K562 (cell line): ENCODE measurements at regions not wholly inside any gene's neighbourhood (a gene's known extent, or its start where the extent isn't known, plus 50 kb on each side); places are given as distances from the start of the nearest gene placed in this dataset.

Experiments
- ATAC-seq: fragments of 200-7000 bp; cut with Tn5 transposase; 3 replicates; pipeline ENCODE4 v1.9.1; 2020; ENCODE audit warnings: moderate library complexity
- BruUV-seq: library from RNA; stranded (reverse); fragments of 400-500 nt; replicated peaks from 2 replicates; lab custom pipeline; 2021; lab: Mats Ljungman, UMichigan
- CTCF ChIA-PET: fragments of 300-600 bp; formaldehyde crosslinking; extraction: SDS; loops from one replicate; lab custom pipeline; 2021; ENCODE audit warnings: low intra/inter-chr PET ratio; lab: Yijun Ruan, JAX
- POLR2A ChIA-PET: fragments of 300-600, 350-650 bp; sonication (Branson Sonifier 250); formaldehyde crosslinking; extraction: SDS; loops from one replicate; lab custom pipeline; 2021; ENCODE audit warnings: antibody characterized with exemption, inconsistent platforms; lab: Yijun Ruan, JAX
- DNase-seq, 4 experiments: peaks; one replicate each; pipeline versions ENCODE4 v3.0.0 to v3.0.0-alpha.2; 2011 to 2018; ENCODE audit warnings: low spot score in 3 of 4, mixed read lengths in 3 of 4; ENCODE audit errors: extremely low read depth in 1 of 4
- FAIRE-seq: peaks from 2 replicates; lab custom pipeline; 2011; peaks lifted over from hg19 to GRCh38; lab: Jason Lieb, UNC
- H2AFZ ChIP-seq: 2 replicates; pipeline ENCODE4 v1.6.0; 2011; ENCODE audit warnings: low read depth, low read length, control low read depth, inconsistent platforms
- H3K27ac ChIP-seq: fragments of 200-600 bp; 3 replicates; pipeline ENCODE4 v1.8.0; 2011; ENCODE audit warnings: low read depth, mild to moderate bottlenecking, control low read depth, inconsistent platforms, low read length, moderate library complexity, mixed read lengths; ENCODE audit errors: extremely low read depth
- H3K27me3 ChIP-seq, 2 experiments: fragments of 300-600 bp in 1 of 2; 2 replicates in 1 of 2; 3 replicates in 1 of 2; pipeline versions ENCODE4 v1.6.0 to v1.8.0; 2011; ENCODE audit warnings: inconsistent platforms in 2 of 2, low read length in 2 of 2, mild to moderate bottlenecking in 1 of 2, mixed read lengths in 1 of 2, moderate library complexity in 1 of 2; ENCODE audit not compliant: control insufficient read depth in 2 of 2, insufficient read depth in 2 of 2
- H3K36me3 ChIP-seq: fragments of 300-600 bp; 3 replicates; pipeline ENCODE4 v1.8.0; 2011; ENCODE audit warnings: mild to moderate bottlenecking, low read length, inconsistent platforms; ENCODE audit not compliant: control insufficient read depth, insufficient read depth
- H3K4me1 ChIP-seq, 2 experiments: fragments of 200-600 bp in 1 of 2; replicated peaks in 1 of 2; 2 replicates in 1 of 2; 3 replicates in 1 of 2; pipeline versions ENCODE4 v1.5.1 to v1.8.0; 2011; ENCODE audit warnings: inconsistent platforms in 2 of 2, low read length in 2 of 2, mild to moderate bottlenecking in 1 of 2, mixed read lengths in 1 of 2, moderate library complexity in 1 of 2; ENCODE audit not compliant: control insufficient read depth in 2 of 2, insufficient read depth in 2 of 2
- H3K4me2 ChIP-seq: 2 replicates; pipeline ENCODE4 v1.6.1; 2011; ENCODE audit warnings: low read length, control low read depth, inconsistent platforms, mixed read lengths; ENCODE audit not compliant: insufficient read depth
- H3K4me3 ChIP-seq: fragments of 200-600 bp; sonication (generic), shearing (Covaris generic); 2 replicates; pipeline ENCODE4 v1.5.1; 2016; ENCODE audit warnings: control low read depth, inconsistent platforms
- H3K79me2 ChIP-seq: fragments of 200-600 bp; 3 replicates; pipeline ENCODE4 v1.8.0; 2011; ENCODE audit warnings: low read length, inconsistent platforms; ENCODE audit not compliant: control insufficient read depth, insufficient read depth
- H3K9ac ChIP-seq, 2 experiments: 2 replicates each; pipeline versions ENCODE4 v1.6.0 to v1.6.1; 2011; ENCODE audit warnings: low read depth in 2 of 2, low read length in 2 of 2, control low read depth in 1 of 2, inconsistent platforms in 1 of 2, mild to moderate bottlenecking in 1 of 2, mixed read lengths in 1 of 2; ENCODE audit not compliant: insufficient read depth in 1 of 2
- H3K9me1 ChIP-seq: one replicate; pipeline ENCODE4 v1.6.0; 2011; ENCODE audit warnings: inconsistent platforms, mild to moderate bottlenecking, low read length, moderate library complexity; ENCODE audit not compliant: control insufficient read depth, insufficient read depth
- H3K9me3 ChIP-seq: replicated peaks from 2 replicates; pipeline ENCODE4 v1.5.1; 2011; ENCODE audit warnings: low read depth, low read length, inconsistent platforms; ENCODE audit not compliant: control insufficient read depth, insufficient read depth
- H4K20me1 ChIP-seq: replicated peaks from 2 replicates; pipeline ENCODE4 v1.6.1; 2011; ENCODE audit warnings: low read length, inconsistent platforms, mixed read lengths; ENCODE audit not compliant: control insufficient read depth, insufficient read depth
- ATF7 ChIP-seq: fragments of 450-650 bp; IDR thresholded peaks from 2 replicates; pipeline ENCODE4 v1.7.1; 2014; ENCODE audit warnings: mild to moderate bottlenecking, moderate library complexity
- ESRRA ChIP-seq: fragments of 450-650 bp; IDR thresholded peaks from 2 replicates; pipeline ENCODE4 v1.6.1; 2014; ENCODE audit warnings: low read depth, mild to moderate bottlenecking, moderate library complexity, borderline replicate concordance
- FOXP1 ChIP-seq: sonication (generic); formaldehyde crosslinking; IDR thresholded peaks from 2 replicates; pipeline ENCODE4 v1.8.0; 2022; ENCODE audit warnings: mild to moderate bottlenecking, missing genetic modification reagents
- NFYB ChIP-seq: IDR thresholded peaks from 2 replicates; pipeline ENCODE4 v1.6.1; 2011; ENCODE audit warnings: mild to moderate bottlenecking, moderate library complexity; ENCODE audit not compliant: insufficient read length; ENCODE audit errors: extremely low read depth
- TBP ChIP-seq: optimal IDR thresholded peaks from 2 replicates; pipeline ENCODE3; 2011; ENCODE audit warnings: low read depth, low read length, improper control_type of control experiment
- ZEB2 ChIP-seq: fragments of 450-650 bp; IDR thresholded peaks from 2 replicates; pipeline ENCODE4 v1.6.1; 2016
- ZNF324 ChIP-seq: fragments of 250-450 bp; sonication (Bioruptor Pico); IDR thresholded peaks from 2 replicates; pipeline ENCODE4 v1.4.0; 2020; ENCODE audit warnings: mild to moderate bottlenecking
- WGBS: fragments of 100-300 bp; shearing (Covaris generic); methylation state at CpG from one replicate; pipeline ENCODE4 v1.1.6; 2016; ENCODE audit warnings: low coverage, mixed read lengths; ENCODE audit not compliant: insufficient coverage; ENCODE audit errors: missing lambda C conversion rate; 5-methylcytosine and 5-hydroxymethylcytosine counted together
- in situ Hi-C: fragments of 300-500 bp; cut with MboI; formaldehyde crosslinking; loops from 4 replicates; pipeline ENCODE4 v1.15.0; 2018; ENCODE audit warnings: inconsistent platforms, mixed read lengths
- intact Hi-C: fragments of 100-400 bp; cut with micrococcal nuclease; formaldehyde crosslinking; loops from 2 replicates; pipeline ENCODE4 v1.14.2; 2022
- TF ChIP-seq, protein P1 (sequence below): fragments of 250-450 bp; sonication (Bioruptor Pico); IDR thresholded peaks from 2 replicates; pipeline ENCODE4 v1.4.0; 2020; ENCODE audit warnings: mild to moderate bottlenecking, moderate library complexity, borderline replicate concordance
- TF ChIP-seq, protein P2 (sequence below): sonication (generic); formaldehyde crosslinking; IDR thresholded peaks from 2 replicates; pipeline ENCODE4 v1.5.0; 2020; ENCODE audit warnings: missing genetic modification reagents
- TF ChIP-seq, protein P3 (sequence below): fragments of 450-650 bp; formaldehyde crosslinking; IDR thresholded peaks from 2 replicates; pipeline ENCODE4 v1.4.0; 2020; ENCODE audit warnings: mild to moderate bottlenecking, moderate library complexity
- TF ChIP-seq, protein P4 (sequence below), 3 experiments: IDR thresholded peaks in 2 of 3; conservative IDR thresholded peaks in 1 of 3; 2 replicates each; pipeline ENCODE4 v1.5.1; 2011 to 2012; ENCODE audit warnings: low read length in 3 of 3, mild to moderate bottlenecking in 3 of 3, control low read depth in 2 of 3, improper control_type of control experiment in 1 of 3, inconsistent platforms in 1 of 3, low read depth in 1 of 3, mixed read lengths in 1 of 3, moderate library complexity in 1 of 3; ENCODE audit not compliant: insufficient read depth in 2 of 3

DNA sequence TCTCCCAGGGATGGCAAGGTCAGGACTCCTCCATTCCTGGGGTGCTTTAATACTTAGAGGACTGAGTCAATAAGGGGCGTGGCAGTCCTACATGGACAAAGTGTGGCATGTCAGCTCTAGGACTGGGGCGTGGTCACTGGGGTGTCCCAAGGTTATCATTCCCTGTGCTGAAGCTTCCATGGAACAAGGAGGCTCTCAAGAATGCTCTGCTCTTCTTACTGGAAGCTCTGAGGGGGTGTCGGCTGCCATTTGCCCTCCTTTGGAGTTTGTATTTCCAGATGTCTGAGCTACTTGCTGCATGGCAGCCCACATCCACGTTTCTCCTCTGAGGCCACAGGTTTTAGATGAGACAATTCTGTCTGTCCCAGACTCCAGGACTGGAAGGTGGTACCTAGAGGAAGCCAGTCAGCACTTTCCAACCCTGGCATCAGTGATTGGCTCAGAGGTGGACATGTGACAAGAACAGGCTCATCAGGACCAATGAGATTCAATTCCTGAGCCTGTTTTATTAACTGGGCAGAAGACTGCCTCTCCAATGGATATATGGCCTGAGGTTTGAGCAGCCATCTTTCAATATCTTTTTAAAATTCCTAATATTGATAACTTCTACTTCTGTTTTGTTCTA, 128.9 kb upstream of the ARL4C start:
- no TSS peak for BruUV-seq
- ATAC-seq: no peak
- intact Hi-C loops: no loop called here
- no peak overlapping the region for H3K4me3 ChIP-seq
- no peak overlapping the region for H3K27ac ChIP-seq
- no peak overlapping the region for H2AFZ ChIP-seq
- no peaks in the 10 kb centered on the region for H4K20me1 ChIP-seq
- peak in 2 of 4 experiments; percentile 5 to 7 for DNase-seq
- WGBS: 0% methylated on average over 2 of the region's 4 CpGs
- in situ Hi-C loops: no loop called here
- no peaks in the 10 kb centered on the region for H3K9me1 ChIP-seq
- TF ChIP-seq, protein P1, sequence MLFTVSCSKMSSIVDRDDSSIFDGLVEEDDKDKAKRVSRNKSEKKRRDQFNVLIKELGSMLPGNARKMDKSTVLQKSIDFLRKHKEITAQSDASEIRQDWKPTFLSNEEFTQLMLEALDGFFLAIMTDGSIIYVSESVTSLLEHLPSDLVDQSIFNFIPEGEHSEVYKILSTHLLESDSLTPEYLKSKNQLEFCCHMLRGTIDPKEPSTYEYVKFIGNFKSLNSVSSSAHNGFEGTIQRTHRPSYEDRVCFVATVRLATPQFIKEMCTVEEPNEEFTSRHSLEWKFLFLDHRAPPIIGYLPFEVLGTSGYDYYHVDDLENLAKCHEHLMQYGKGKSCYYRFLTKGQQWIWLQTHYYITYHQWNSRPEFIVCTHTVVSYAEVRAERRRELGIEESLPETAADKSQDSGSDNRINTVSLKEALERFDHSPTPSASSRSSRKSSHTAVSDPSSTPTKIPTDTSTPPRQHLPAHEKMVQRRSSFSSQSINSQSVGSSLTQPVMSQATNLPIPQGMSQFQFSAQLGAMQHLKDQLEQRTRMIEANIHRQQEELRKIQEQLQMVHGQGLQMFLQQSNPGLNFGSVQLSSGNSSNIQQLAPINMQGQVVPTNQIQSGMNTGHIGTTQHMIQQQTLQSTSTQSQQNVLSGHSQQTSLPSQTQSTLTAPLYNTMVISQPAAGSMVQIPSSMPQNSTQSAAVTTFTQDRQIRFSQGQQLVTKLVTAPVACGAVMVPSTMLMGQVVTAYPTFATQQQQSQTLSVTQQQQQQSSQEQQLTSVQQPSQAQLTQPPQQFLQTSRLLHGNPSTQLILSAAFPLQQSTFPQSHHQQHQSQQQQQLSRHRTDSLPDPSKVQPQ (CRISPR knock-in tag): no peak
- TF ChIP-seq, protein P2, sequence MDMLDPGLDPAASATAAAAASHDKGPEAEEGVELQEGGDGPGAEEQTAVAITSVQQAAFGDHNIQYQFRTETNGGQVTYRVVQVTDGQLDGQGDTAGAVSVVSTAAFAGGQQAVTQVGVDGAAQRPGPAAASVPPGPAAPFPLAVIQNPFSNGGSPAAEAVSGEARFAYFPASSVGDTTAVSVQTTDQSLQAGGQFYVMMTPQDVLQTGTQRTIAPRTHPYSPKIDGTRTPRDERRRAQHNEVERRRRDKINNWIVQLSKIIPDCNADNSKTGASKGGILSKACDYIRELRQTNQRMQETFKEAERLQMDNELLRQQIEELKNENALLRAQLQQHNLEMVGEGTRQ (CRISPR knock-in tag): peak; percentile 42
- TF ChIP-seq NFYB: peak; percentile 46
- TF ChIP-seq FOXP1 (CRISPR knock-in tag): no peak
- TF ChIP-seq, protein P3, sequence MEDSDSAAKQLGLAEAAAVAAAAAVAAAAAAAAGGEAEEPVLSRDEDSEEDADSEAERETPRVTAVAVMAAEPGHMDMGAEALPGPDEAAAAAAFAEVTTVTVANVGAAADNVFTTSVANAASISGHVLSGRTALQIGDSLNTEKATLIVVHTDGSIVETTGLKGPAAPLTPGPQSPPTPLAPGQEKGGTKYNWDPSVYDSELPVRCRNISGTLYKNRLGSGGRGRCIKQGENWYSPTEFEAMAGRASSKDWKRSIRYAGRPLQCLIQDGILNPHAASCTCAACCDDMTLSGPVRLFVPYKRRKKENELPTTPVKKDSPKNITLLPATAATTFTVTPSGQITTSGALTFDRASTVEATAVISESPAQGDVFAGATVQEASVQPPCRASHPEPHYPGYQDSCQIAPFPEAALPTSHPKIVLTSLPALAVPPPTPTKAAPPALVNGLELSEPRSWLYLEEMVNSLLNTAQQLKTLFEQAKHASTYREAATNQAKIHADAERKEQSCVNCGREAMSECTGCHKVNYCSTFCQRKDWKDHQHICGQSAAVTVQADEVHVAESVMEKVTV (CRISPR knock-in tag): no peak
- no peak for TF ChIP-seq ZEB2
- no peak for TF ChIP-seq ZNF324 (CRISPR knock-in tag)
- TF ChIP-seq, protein P4, sequence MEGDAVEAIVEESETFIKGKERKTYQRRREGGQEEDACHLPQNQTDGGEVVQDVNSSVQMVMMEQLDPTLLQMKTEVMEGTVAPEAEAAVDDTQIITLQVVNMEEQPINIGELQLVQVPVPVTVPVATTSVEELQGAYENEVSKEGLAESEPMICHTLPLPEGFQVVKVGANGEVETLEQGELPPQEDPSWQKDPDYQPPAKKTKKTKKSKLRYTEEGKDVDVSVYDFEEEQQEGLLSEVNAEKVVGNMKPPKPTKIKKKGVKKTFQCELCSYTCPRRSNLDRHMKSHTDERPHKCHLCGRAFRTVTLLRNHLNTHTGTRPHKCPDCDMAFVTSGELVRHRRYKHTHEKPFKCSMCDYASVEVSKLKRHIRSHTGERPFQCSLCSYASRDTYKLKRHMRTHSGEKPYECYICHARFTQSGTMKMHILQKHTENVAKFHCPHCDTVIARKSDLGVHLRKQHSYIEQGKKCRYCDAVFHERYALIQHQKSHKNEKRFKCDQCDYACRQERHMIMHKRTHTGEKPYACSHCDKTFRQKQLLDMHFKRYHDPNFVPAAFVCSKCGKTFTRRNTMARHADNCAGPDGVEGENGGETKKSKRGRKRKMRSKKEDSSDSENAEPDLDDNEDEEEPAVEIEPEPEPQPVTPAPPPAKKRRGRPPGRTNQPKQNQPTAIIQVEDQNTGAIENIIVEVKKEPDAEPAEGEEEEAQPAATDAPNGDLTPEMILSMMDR (IDR thresholded peaks at IDR 0.05 in 2 of 3, conservative IDR thresholded peaks at IDR 0.05 in 1 of 3; ENCODE audit: insufficient read depth in 2 of 3, low read depth in 1 of 3, low read length in 3 of 3): no peak
- no peak for TF ChIP-seq ATF7
- TF ChIP-seq TBP: no peak
- TF ChIP-seq ESRRA: no peak
- H3K9me3 ChIP-seq: no peaks in the 10 kb centered on the region
- CTCF ChIA-PET: no interaction called here
- H3K79me2 ChIP-seq: no peaks in the 10 kb centered on the region
- H3K4me1 ChIP-seq: no peaks in the 10 kb centered on the region
- H3K36me3 ChIP-seq: no peaks in the 10 kb centered on the region
- H3K4me2 ChIP-seq: no peak overlapping the region
- no peak overlapping the region for H3K9ac ChIP-seq
- no peaks in the 10 kb centered on the region for H3K27me3 ChIP-seq
- no peak for FAIRE-seq
- POLR2A ChIA-PET: no interaction called here
